Activated naive CD8-positive, alpha-beta T cell treated with anti-CD3 and anti-CD28 coated beads, Interleukin-2, amount 50 U/mL, for 24 hours (primary cell): ENCODE measurements at regions not wholly inside any gene's neighbourhood (a gene's known extent, or its start where the extent isn't known, plus 50 kb on each side); places are given as distances from the start of the nearest gene placed in this dataset.
"Not testable (repeated sequence)": the region's sequence is repeated elsewhere in the genome, so short reads cannot be mapped to it uniquely, and the experiment has no call there.

Experiments used
- ATAC-seq: fragments of 150-1000 bp; cut with Tn5 transposase; one replicate; pipeline ENCODE4 v1.10.0; 2021
- DNase-seq: peaks from one replicate; pipeline ENCODE4 v3.0.0; 2021
- H3K27ac Mint-ChIP-seq: one replicate; pipeline ENCODE4 v1.8.0; 2021; ENCODE audit warnings: mild to moderate bottlenecking, mixed read lengths
- H3K27me3 Mint-ChIP-seq: one replicate; pipeline ENCODE4 v1.8.0; 2021; ENCODE audit warnings: mixed read lengths
- H3K36me3 Mint-ChIP-seq: one replicate; pipeline ENCODE4 v1.8.0; 2021; ENCODE audit warnings: low read depth, mixed read lengths
- H3K4me1 Mint-ChIP-seq: one replicate; pipeline ENCODE4 v1.8.0; 2021; ENCODE audit warnings: mixed read lengths
- H3K4me3 Mint-ChIP-seq: one replicate; pipeline ENCODE4 v1.8.0; 2021; ENCODE audit warnings: mild to moderate bottlenecking, moderate library complexity, mixed read lengths
- H3K9me3 Mint-ChIP-seq: one replicate; pipeline ENCODE4 v1.8.0; 2021; ENCODE audit warnings: mixed read lengths

DNA sequence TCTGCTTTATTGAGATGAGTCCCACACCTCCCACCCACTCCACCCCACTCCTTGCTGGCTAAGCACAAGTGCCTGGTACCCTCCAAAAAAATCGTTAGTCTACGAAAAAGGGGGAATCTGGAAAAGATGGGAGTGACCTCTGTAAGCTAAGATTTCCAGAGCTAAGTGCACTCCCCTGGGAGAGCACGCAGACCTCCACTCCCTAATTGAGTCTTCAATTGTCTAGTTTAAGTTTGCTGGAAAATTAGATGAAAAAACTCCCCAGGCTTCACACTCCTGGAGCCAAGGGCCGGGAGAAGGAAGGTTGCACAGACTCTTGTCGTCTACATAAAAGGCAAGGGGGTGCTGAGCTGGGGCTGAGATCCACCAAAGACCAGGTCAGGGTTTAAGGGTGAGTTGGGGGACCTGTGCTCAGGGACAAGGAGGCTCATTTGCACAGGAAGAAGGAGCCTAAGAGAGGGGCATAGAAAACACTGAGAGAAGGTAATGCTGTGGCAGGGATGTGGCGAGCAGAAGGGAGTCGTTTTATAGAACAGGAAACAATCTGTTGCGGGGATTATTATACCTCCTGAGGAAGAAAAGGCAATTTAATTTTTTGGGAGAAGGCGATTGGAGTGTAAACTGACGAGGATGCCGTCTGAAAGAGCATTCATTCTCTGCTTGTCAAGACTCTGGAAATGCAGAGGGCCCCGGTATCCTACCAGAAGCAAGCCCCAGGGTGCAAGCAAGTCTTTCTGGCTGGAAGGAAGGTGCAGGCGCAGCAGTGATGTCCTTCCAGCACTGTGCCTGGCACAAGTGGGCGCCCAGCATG is 126.5 kb upstream of the DLG1 start:
- peaks cover 8% of the 10 kb centered on the region for H3K27me3 Mint-ChIP-seq
- no peak for ATAC-seq
- H3K4me1 Mint-ChIP-seq = peaks cover 49% of the 10 kb centered on the region
- no peaks in the 10 kb centered on the region for H3K36me3 Mint-ChIP-seq
- no peak overlapping the region for H3K27ac Mint-ChIP-seq
- H3K4me3 Mint-ChIP-seq = no peak overlapping the region
- DNase-seq = no peak
- no peaks in the 10 kb centered on the region for H3K9me3 Mint-ChIP-seq

DNA sequence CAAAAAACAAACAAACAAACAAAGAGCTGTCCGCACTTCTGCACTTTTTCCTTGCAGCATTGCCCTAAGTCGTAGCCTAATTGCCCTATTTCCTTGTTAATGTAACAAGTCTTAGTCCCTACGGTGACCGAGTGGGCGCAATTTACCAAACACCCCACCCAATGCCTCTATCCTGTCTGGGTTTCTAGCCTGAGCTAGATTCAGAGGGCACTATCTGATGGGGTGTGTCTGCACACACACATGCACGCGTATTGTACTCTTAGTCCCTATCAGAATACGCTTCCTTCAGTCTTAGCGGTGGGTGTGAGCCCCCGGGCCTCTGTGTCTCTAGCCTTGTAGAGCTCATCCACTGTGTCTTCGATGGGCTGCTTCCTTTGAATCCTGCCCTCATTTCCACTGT is 125.9 kb upstream of the DLG1 start:
- no peak for DNase-seq
- no peaks in the 10 kb centered on the region for H3K36me3 Mint-ChIP-seq
- ATAC-seq = no peak
- no peak overlapping the region for H3K4me3 Mint-ChIP-seq
- no peak overlapping the region for H3K27ac Mint-ChIP-seq
- peaks cover 45% of the 10 kb centered on the region for H3K4me1 Mint-ChIP-seq
- H3K27me3 Mint-ChIP-seq = peaks cover 8% of the 10 kb centered on the region
- no peaks in the 10 kb centered on the region for H3K9me3 Mint-ChIP-seq

DNA sequence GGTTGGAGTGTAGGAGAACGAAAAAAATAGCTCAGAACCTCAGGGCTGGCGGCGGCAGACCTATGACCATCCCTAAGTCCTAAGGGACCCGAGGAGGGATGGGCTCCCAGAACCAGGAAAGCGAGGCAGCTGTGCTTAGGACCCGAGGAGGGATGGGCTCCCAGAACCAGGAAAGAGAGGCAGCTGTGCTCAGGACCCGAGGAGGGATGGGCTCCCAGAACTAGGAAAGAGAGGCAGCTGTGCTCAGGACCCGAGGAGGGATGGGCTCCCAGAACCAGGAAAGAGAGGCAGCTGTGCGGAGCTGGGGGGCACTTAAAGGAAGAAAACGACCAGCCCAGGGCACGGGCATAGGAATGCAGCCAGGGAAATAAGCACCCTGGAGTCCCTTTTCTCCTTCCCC is 125.0 kb upstream of the DLG1 start:
- peaks cover 8% of the 10 kb centered on the region for H3K27me3 Mint-ChIP-seq
- H3K4me1 Mint-ChIP-seq = peaks cover 36% of the 10 kb centered on the region
- no peaks in the 10 kb centered on the region for H3K9me3 Mint-ChIP-seq
- no peaks in the 10 kb centered on the region for H3K36me3 Mint-ChIP-seq
- ATAC-seq (no peak), DNase-seq (no peak)
- no peak overlapping the region for H3K27ac Mint-ChIP-seq
- H3K4me3 Mint-ChIP-seq = no peak overlapping the region

DNA sequence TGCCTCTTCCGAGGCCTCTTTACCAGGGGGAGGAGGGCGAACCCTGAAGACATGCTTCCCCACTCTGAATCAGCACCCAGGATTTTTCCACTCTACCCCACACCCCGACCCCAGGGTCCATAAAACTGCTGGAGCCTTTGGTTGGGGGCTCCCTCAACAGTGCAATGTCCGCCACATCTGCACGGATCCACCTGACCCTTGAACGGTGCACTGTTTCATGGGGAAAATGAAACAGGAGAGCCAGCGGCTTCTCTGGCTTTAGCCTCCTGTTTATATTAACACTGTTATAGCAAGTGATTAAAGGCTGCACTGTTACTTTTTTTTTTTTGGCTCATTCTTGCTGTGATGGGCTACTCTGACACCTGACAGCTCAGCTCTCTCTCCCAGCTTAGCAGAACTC is 124.1 kb upstream of the DLG1 start:
- no peaks in the 10 kb centered on the region for H3K36me3 Mint-ChIP-seq
- DNase-seq (no peak), ATAC-seq (no peak)
- peaks cover 8% of the 10 kb centered on the region for H3K27me3 Mint-ChIP-seq
- H3K4me1 Mint-ChIP-seq = peaks cover 27% of the 10 kb centered on the region
- H3K9me3 Mint-ChIP-seq = no peaks in the 10 kb centered on the region
- H3K27ac Mint-ChIP-seq = no peak overlapping the region
- no peak overlapping the region for H3K4me3 Mint-ChIP-seq

DNA sequence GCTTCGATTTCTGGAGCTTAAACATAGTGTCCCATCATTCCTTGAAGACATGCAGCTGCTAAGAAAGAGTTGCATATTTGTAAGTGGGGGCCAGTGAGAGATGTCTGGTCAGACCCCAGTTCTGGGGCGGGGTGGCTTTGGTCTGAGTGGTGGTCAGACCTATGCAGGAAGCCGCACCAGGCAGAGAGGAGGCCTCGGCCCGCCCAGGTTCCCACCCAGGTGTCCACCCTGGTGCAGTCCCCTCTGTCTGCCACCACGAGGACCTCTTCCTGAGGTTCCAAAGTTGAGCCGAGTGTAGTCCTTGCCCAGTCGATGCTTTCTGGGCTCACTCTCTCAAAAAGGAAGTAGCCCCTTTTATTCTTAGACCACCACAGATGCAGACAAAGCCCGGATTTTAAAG is 122.6 kb upstream of the DLG1 start:
- H3K27me3 Mint-ChIP-seq = peaks cover 4% of the 10 kb centered on the region
- DNase-seq (no peak), ATAC-seq (no peak)
- peaks cover 20% of the 10 kb centered on the region for H3K4me1 Mint-ChIP-seq
- H3K9me3 Mint-ChIP-seq = no peaks in the 10 kb centered on the region
- H3K36me3 Mint-ChIP-seq = no peaks in the 10 kb centered on the region
- no peak overlapping the region for H3K4me3 Mint-ChIP-seq
- no peak overlapping the region for H3K27ac Mint-ChIP-seq

DNA sequence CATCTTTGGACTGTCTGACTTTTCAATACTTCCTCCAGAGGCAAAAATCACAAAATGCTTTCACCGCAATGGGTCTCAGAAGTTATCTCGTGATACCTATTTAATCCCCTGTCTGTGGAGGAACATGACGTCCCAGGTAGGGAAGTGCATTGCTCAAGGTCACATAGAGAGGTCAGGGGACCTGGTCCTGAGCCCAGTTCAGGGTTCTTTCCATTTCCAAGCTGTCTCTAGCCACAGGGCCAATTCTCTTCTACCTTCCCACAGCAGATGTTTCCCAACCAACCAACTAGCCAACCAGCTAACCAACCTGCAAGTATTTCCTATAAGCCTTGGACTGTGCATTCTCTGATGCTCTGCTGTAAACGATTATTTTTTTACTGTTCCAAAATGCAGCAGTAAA is 122.2 kb upstream of the DLG1 start:
- peaks cover 4% of the 10 kb centered on the region for H3K27me3 Mint-ChIP-seq
- H3K4me3 Mint-ChIP-seq = no peak overlapping the region
- no peaks in the 10 kb centered on the region for H3K9me3 Mint-ChIP-seq
- H3K4me1 Mint-ChIP-seq = peaks cover 20% of the 10 kb centered on the region
- DNase-seq = no peak
- ATAC-seq = no peak
- H3K36me3 Mint-ChIP-seq = no peaks in the 10 kb centered on the region
- H3K27ac Mint-ChIP-seq = peak overlapping the region; percentile 40

DNA sequence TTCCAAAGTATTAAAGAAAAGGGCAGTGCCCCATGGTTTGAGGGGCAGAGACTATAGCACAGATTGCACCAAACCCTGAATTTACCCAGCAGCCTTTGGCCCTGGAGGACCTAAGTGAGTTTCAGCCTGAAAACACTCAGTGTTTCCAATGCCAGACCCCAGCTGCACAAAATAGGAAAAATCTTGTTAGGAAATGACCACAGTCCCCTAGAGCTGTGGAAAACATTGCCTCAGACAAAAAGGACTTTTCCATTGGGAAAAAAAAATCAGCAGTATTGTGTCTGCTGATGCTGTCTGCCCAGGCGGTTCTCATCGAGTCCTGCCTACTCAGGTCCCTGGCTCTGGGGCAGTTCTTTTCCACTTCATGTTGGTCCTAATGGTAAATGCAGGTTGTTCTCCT is 121.7 kb upstream of the DLG1 start:
- Mint-ChIP-seq H3K27me3 (peaks cover 4% of the 10 kb centered on the region), H3K9me3 (no peaks in the 10 kb centered on the region), H3K4me1 (peaks cover 20% of the 10 kb centered on the region), H3K36me3 (no peaks in the 10 kb centered on the region), H3K27ac (peak overlapping the region; percentile 40), H3K4me3 (no peak overlapping the region)
- ATAC-seq (peak; percentile 55), DNase-seq (no peak)

DNA sequence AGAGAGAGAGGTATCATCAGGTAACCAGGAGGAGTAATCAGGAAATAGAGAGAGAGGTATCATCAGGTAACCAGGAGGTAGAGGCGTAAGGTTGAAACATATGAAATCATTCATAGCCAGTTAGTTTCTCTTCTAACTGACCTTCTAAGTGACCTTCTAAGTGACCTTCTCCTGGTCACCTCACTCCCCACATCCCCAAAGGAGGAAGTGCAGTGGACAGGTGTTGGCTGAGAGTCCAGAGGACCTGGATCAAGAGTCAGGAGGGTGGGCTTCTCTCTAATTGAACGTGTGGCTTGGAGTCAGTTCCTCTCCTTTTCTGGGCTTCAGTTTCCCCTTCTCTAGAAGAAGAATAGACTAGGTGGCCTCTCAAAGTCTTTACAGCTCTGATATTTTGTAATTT is 121.3 kb upstream of the DLG1 start:
- H3K4me3 Mint-ChIP-seq = no peak overlapping the region
- no peak overlapping the region for H3K27ac Mint-ChIP-seq
- no peak for DNase-seq
- ATAC-seq = no peak
- H3K9me3 Mint-ChIP-seq = no peaks in the 10 kb centered on the region
- peaks cover 20% of the 10 kb centered on the region for H3K4me1 Mint-ChIP-seq
- no peaks in the 10 kb centered on the region for H3K36me3 Mint-ChIP-seq
- peaks cover 4% of the 10 kb centered on the region for H3K27me3 Mint-ChIP-seq

DNA sequence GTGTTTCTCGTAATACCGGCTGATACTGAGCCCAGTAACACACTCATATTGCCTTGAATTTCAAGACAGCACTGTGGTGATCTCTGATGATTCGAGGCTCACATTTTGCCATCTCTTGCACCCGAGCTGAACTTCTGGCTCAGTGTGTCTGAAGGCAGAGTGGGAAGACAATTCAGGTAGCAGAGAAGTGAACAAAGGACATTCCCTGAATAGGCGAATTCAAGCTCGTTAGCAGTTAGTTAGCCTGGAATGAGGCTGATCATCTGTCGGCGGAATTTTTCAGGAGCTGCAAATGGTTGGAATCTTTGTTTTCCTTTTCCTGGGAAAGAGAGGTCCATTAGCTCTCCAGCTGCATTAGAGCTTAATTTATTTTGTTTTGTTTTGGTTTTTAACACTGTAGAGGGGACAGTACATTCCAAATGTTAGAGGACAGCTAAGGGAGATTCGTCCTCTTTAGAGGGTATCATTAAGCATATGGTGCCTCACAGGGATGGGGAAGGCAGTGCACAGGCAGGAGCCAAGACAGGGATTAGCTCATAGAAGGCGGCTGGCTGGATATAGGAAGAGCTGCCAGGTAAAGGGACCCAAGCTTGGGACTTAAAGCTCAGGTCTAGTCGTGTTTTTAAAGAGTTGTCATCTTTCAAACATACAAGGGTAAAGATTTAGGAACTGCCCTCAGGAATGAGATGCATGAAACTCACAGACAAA is 119.7 kb upstream of the DLG1 start:
- no peak overlapping the region for H3K27ac Mint-ChIP-seq
- no peak for ATAC-seq
- H3K36me3 Mint-ChIP-seq = no peaks in the 10 kb centered on the region
- no peak for DNase-seq
- no peaks in the 10 kb centered on the region for H3K9me3 Mint-ChIP-seq
- H3K27me3 Mint-ChIP-seq = peaks cover under 1% of the 10 kb centered on the region
- peaks cover 20% of the 10 kb centered on the region for H3K4me1 Mint-ChIP-seq
- H3K4me3 Mint-ChIP-seq = no peak overlapping the region

DNA sequence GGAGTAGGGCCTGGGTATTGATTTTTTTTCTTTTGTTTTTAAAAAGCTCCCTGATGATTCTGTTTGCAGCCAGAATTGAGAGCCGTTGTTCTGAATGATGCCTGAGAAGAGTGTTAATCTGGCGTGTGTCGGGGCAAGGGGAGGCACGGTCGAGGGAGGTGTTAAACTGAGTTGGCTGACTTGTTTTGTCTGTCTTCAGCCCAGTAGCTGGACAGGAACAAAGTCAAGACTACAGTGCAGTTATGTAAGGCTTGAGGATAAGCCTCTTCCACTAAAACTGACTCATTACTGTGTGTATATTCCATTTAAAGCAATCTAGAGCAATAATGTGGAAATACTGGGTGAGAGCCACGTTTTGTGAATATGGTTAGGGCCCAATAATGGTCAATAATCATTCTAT is 119.0 kb upstream of the DLG1 start:
- no peak for DNase-seq
- no peaks in the 10 kb centered on the region for H3K27me3 Mint-ChIP-seq

DNA sequence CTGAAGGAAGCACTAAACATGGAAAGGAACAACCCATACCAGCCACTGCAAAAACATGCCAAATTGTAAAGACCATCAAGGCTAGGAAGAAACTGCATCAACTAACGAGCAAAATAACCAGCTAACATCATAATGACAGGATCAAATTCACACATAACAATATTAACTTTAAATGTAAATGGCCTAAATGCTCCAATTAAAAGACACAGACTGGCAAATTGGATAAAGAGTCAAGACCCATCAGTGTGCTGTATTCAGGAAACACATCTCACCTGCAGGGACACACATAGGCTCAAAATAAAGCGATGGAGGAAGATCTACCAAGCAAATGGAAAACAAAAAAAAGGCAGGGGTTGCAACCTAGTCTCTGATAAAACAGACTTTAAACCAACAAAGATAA is 113.5 kb upstream of the DLG1 start:
- ATAC-seq, H3K27me3 Mint-ChIP-seq, H3K4me1 Mint-ChIP-seq, H3K27ac Mint-ChIP-seq, H3K4me3 Mint-ChIP-seq, DNase-seq, H3K36me3 Mint-ChIP-seq, H3K9me3 Mint-ChIP-seq: not testable (repeated sequence)

More for the DNA sequence above, 119.0 kb upstream of the DLG1 start:
- H3K4me3 Mint-ChIP-seq = no peak overlapping the region
- ATAC-seq = no peak
- no peaks in the 10 kb centered on the region for H3K9me3 Mint-ChIP-seq
- peaks cover 20% of the 10 kb centered on the region for H3K4me1 Mint-ChIP-seq
- H3K27ac Mint-ChIP-seq = no peak overlapping the region
- H3K36me3 Mint-ChIP-seq = no peaks in the 10 kb centered on the region

DNA sequence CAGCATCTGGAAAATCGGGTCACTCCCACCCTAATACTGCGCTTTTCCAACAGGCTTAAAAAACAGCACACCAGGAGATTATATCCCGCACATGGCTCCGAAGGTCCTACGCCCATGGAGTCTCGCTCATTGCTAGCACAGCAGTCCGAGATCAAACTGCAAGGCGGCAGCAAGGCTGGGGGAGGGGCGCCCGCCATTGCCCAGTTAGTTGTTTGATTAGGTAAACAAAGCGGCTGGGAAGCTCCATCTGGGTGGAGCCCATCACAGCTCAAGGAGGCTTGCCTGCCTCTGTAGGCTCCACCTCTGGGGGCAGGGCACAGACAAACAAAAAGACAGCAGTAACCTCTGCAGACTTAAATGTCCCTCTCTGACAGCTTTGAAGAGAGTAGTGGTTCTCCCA is 111.8 kb upstream of the DLG1 start:
- not testable (repeated sequence) for H3K4me1 Mint-ChIP-seq, ATAC-seq, DNase-seq

DNA sequence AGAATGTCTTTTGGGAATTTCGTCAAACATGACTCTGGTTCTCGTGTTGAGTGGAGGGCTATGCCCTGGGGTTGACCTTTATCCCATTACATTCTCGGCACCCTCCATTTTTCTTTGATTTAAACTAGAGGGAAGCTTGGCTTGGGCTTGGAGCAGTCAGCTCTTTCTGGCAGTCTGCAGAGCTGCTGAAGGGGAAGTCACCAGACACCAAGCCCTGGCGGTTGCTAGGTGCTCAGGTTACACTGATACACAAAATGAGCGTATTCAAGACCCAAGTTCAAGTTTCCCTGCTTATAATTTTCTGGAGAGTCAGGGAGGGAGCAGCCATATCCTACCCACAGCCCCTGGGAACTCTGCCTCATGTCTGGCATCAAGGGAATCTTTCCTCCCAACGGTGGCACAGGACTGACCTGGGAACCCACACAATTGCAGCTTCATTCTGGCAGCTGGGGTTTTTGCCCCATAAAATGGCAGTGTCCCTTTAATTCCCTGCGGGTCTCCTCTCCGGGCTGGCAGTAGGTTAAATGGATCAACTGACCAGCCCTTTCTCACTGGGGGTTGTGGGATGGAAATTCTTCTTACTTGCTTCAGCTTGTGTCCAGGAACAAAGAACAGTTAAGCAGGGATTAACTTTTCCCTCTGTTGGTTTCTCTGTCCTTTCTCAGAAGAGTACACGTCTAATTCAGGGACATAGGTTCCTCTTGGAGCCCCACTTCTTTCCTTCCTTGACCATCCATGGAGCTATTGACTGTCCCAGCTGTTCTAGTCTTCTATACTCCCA is 110.0 kb upstream of the DLG1 start:
- H3K4me1 Mint-ChIP-seq = no peaks in the 10 kb centered on the region
- H3K4me3 Mint-ChIP-seq = no peak overlapping the region
- ATAC-seq (no peak), DNase-seq (no peak)
- no peaks in the 10 kb centered on the region for H3K9me3 Mint-ChIP-seq
- H3K27ac Mint-ChIP-seq = no peak overlapping the region
- H3K36me3 Mint-ChIP-seq = no peaks in the 10 kb centered on the region
- peaks cover 3% of the 10 kb centered on the region for H3K27me3 Mint-ChIP-seq

More for the DNA sequence above, 111.8 kb upstream of the DLG1 start:
- H3K9me3 Mint-ChIP-seq, H3K27me3 Mint-ChIP-seq, H3K36me3 Mint-ChIP-seq, H3K27ac Mint-ChIP-seq, H3K4me3 Mint-ChIP-seq: not testable (repeated sequence)

DNA sequence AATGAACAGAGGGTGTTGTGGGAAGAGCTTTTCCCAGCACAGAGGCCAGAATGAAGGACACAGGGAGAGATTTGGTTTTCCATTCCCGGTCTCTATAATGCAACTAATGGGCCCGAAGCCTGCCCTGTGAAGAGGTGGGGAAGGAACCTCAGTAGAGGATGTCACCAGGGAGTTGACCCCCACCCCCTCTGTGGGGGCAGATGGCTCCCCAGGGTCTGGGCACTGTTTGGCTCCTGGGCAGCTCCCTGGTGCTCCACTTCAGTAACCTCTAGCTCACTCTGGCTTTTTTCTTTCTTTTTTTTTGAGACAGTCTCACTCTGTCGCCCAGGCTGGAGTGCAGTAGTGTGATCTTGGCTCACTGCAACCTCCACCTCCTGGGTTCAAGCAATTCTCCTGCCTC is 109.1 kb upstream of the DLG1 start:
- DNase-seq (no peak), ATAC-seq (no peak)
- H3K4me3 Mint-ChIP-seq = no peak overlapping the region
- H3K9me3 Mint-ChIP-seq = no peaks in the 10 kb centered on the region
- H3K27me3 Mint-ChIP-seq = peaks cover 3% of the 10 kb centered on the region
- no peaks in the 10 kb centered on the region for H3K4me1 Mint-ChIP-seq
- no peak overlapping the region for H3K27ac Mint-ChIP-seq
- no peaks in the 10 kb centered on the region for H3K36me3 Mint-ChIP-seq

DNA sequence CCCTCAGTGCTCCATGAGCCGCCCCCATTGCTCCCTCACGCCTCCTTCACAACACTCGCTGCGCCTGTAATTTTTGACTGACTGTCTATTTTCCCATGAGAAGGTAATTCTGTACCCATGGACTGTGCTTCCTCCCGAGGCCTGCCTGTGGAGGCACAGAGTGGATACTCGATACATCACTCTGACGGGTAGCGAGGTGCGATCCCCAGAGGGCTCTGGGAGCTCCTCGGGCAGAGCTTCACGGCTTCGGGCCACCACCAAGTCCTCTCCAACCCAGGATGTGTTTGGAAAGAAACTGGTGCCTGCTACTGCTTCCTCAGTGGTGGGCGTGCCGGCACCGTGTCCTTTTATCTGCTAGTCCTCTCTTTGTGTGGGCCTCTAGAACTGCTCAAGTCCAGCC is 108.6 kb upstream of the DLG1 start:
- Mint-ChIP-seq H3K36me3 (no peaks in the 10 kb centered on the region), H3K4me3 (no peak overlapping the region)
- no peak for ATAC-seq

More for the DNA sequence above, 108.6 kb upstream of the DLG1 start:
- no peaks in the 10 kb centered on the region for H3K4me1 Mint-ChIP-seq
- H3K27ac Mint-ChIP-seq = no peak overlapping the region
- no peaks in the 10 kb centered on the region for H3K9me3 Mint-ChIP-seq
- DNase-seq = no peak
- peaks cover 3% of the 10 kb centered on the region for H3K27me3 Mint-ChIP-seq
